CD4-positive, alpha-beta T cell treated with Interleukin-10 for 1 hour (primary cell): ENCODE measurements at regions not wholly inside any gene's neighbourhood (a gene's known extent, or its start where the extent isn't known, plus 50 kb on each side); places are given as distances from the start of the nearest gene placed in this dataset.

Experiments
- DNase-seq: peaks from one replicate; pipeline ENCODE4 v3.0.0-alpha.2; 2020

DNA sequence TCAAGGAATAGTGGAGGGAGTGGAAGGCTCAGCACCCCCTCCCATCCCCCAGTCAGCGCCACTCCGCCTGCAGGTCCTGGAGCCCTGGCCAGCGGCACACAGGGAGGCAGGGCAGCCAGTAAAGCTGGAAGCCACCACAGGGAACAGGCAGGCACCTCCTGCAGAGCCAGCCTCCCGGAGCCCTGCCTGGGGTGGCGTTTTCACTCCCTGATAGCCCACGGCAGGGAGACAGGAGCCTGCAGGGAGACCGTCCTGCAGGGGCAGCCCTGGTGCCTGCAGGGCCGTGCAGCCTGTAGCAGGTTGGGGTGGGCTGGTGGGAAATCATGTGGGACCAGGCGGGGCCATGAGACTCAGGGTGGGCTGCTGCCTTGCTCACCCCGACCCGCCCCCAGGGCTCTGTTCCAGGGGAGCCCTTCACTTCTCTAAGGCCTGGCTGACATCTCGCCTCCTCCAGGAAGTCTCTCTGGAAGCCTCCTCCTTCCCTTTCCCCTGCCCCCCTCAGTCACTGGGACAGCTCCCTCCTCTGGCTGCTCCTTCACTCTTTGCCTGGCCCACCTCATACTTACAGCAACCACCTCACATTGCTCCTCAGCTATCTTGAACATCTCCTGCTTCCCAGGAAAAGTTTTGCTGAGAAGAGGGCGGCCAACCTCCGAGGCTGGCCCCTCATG is 221.0 kb downstream of the GLI2 start:
- DNase-seq: no peak

DNA sequence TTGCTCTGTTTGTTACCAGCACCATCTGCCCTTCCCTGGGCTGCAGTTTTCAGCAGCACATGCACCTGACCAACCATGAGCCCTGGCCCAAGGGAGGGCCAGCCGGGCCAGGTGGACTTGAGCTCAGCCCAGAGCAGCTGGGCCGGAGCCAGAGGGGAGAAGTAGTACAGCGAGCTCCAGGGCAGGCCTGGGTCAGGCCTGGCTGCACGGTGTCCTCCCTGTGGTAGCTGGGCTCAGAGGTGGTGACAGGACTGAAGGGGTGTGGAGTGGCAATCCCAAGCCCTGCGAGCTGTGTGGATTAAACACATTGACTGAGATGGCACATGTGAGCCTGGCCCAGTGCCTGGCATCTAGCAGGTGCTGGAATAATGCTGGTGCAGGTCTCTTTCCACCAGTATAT is 222.2 kb downstream of the GLI2 start:
- no peak for DNase-seq

DNA sequence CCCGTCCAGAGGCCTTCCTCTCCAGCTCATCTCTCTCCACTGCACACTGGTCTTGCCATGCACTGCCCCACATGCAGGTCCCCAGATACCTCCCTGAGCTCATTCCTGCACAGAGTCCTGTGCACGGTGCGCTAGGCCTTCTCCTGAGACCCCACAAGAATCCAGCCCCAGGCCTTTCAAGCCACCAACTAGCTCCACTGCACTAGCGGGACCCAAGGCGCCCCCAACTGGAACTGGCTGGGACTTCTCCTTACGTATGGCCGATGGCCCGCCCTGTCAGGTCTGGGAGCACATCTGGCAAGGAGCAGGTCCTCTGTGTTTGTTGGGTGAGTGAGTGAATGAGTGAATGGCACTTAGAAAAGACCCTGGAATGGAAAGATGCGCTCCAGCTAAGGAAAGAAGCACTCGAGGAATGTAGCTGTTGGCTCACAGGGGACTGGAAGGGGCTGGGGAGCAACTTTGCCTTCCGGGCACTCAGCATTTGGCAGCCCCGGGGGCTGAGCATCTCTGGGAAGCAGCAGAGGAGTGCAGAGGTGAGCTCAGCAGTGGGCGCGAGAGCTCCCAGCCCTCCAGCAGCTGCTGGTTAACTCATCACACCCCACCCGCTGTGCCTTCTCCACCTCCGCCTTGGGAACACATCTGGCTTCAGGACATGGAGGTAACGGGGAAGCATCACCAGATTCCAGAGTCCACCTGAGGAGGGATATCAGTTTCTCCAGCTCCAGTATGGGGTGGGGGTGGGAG is 223.1 kb downstream of the GLI2 start:
- DNase-seq: no peak

DNA sequence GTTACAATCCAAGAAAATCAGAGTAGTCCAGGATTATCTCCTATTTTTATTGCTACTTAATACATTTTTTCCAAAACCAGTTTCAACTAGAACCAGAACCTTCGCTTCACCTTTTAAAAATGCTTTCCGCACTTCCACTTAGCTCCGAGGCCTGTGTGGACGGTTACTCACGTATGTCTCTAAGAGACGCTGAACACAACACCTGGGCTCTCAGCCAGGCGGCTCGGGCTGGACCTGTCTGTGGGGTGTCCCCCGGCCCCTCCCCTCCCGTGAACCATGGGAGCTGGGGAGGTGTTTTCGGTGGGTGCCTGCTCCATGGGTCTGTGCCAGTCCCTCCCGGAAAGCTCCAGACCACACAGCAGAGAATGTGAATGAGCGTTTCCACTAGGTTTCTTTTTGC is 223.8 kb downstream of the GLI2 start:
- DNase-seq: no peak

DNA sequence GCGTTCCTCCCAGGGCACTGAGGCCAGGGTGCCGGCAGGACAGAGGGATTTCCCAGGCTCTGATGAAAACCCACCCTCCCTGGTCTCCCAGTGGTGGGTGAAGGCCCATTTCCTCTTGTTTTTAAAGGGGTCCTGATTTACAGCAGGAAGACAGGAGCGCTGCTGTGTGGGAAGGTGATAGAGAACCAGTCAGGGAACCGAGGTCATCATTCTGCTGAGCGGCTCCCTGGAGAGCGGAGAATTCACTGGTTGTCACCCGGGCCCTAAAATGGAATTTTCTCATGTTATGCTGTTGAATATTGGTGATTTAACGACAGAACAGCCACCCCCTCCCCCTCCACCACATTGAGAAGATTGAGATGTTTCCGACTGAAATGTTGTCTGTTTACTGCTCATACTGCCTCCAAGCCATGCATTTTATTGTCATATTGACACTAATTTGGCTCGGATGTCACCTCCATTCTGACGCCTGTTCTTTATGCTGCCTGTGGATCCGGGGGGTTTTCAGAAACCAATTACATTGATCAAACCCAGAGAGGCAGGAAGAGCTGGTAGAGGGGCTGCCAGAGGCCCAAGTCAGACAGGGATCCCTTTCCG is 225.2 kb downstream of the GLI2 start:
- no peak for DNase-seq

DNA sequence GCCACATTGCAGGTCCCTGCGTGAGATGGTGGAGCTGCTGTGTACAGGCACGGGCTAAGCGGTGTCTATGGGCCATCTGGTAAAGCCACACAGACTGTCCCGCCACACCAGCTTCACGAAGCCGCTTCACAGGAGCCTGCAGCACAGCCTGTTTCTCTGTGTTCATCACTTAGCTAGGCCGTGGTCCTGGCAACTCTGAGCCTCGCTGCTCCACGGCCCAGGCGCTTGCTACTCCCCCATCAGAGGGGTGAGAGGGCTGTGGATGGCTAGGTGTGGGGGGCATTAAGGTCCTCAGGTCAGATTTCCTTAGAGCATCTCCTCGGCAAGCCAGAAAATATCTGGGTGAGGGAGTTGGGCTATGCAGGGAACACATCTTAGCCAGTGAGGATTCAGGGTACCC is 225.7 kb downstream of the GLI2 start:
- no peak for DNase-seq

DNA sequence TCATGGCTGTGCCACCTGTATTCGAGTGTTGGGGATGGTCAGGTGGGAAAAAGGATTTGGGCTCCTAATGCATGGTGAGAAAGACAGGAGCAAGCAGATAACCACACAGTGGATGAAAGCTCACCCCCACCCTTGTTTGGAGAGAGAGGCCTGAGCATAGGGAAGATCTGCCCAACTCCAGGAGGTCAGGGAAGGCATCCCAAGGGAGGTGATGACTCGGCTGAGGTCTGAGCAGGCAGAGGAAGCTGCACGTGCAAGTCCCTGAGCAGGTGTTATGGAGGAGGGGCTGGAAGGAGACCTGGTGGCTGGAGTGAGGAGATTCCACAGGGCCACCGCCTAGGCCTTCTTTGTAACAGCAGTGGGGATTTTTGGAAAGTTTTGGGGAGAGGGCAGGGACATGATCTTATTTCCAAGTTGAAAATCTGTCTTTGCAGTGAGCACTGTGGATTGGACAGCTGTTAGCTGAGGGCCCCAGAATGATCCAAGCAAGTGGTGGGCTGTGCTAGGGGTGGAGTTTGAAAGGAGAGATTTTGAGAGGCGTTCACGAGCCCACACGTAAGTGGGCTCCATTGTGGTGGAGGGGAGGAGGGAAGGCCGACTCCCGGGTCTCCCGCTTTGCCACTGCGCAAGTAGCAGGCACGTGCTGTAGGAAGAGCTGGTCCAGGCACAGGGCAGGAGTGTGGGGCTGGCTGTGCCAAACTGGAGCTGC is 228.5 kb downstream of the GLI2 start:
- DNase-seq: no peak

DNA sequence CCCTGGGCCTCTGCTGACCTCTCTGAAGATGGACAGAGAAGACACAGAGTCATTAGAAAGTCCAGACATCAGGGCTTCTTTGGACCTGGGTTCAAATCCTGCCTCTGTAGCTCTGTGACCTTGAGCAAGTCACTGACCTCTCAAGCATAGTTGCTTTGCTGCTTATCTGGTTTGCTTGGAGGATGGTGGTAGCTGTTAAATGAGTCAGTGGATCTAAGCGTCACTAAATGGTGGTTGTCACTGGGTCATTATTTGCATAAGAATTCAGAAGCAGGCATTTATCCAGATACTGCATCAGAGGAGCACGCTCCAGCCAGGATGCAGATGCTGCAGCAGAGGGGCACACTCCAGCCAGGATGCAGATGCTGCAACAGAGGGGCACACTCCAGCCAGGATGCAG is 229.2 kb downstream of the GLI2 start:
- DNase-seq: no peak

DNA sequence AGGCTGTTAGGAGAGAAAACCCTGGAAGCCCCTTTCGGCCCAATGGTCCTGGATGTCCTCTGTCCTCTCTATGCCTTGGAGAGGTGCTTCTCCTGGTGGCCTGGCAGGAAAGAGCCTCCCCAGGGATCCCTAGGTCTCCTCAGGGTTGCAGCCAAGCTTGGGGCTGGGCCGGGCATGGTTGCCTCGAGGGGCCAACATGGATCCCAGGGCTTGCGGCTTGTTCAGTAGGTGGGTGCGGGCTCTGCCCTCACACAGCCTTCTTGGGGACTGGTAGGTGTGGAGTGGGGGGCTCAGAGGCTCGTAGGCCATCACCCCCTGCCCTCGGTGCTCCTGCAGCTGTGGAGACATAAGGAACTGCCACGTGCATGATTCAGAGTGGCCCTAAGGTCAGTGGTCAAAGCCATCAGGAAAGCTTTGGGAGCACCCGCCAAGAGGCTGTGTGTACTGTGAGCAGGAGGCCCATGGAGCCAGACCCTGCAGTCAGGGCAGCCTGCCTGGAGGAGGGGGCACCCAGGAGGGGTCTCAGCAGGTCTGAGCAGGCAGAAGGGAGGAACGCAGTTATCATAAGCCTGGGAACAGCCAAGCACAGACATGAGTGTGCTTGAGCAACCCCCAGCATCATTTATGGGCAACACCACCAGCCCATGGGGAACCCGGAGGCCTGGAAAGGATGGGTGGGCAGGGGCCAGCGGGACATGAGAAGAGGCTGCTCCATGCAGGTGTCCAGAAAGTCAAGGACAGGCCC is 231.0 kb downstream of the GLI2 start:
- DNase-seq: no peak

DNA sequence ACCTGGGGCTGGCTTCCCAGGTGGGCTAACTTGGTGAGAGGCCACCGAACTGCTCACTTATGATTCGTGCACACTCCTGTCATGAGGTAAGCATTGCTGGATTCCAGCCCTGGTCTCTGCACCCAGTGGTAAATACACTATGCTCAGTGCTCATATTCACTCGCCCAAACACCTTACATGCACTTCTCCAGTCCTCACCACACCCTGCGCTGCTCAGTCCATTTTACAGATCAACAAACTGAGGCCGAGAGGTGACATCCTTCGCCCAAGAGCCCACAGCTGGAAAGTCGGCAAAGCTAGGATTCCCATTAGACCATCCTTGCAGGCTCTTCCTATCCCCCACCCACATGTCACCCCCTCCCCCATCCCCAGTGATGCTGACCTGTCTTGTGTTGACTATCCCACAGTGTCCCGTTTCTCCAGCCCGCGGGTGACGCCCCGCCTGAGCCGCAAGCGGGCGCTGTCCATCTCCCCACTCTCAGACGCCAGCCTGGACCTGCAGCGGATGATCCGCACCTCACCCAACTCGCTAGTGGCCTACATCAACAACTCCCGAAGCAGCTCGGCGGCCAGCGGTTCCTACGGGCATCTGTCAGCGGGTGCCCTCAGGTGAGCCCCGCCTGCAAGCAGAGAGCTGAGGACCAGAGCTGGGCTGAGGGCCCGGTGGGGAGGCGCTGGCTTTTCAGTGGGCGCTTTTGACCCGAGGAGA is 232.8 kb downstream of the GLI2 start:
- no peak for DNase-seq

DNA sequence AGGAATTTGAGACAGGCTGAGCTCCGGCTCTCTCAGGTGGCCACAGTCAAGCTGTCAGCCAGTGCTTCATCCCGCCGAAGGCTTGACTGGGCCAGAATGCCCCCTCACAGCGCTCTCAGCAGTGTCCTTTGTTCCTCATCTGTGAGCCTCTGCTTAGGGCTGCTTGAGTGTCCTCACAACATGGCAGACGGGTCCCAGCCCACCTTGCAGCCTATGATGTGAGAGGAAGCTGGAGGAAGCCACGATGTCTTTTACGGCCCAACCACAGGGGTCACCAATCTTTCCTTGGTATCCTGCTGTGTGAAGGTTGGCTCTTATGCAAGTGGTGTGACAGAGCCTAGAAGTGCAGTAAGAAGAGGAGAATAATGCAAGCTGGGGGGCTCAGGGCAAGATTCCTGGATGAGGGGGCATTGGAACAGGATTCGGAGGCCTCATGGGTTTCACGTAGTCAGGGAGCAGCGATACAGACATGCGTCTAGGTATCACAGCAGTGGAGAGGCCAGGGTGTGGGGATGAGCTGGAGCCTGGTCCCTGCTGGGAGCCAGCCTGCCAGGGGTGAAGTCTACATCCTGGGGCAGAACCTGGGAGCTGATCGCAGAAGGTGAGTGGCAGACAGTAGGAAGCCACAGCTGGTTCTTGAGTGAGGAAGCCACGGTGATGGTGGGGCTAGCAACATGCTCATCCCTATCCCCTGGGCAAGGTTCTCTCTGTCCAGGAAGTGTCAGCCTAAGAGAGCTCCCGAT is 234.1 kb downstream of the GLI2 start:
- DNase-seq: no peak

DNA sequence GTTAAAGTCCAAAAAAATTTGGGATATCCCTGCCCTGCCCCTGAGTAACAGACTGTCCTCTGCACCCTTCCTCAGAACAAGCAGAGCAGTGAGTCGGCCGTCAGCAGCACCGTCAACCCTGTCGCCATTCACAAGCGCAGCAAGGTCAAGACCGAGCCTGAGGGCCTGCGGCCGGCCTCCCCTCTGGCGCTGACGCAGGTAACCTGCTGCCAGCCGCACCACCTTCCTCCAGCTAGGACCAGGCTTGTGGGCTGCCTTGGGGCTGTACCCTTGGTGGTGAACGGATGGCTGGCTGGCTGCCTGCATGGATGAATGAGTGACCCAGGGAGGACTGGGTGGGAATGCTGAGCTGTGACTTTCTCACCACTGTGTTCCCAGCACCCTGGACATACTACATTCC is 236.2 kb downstream of the GLI2 start:
- DNase-seq: no peak

DNA sequence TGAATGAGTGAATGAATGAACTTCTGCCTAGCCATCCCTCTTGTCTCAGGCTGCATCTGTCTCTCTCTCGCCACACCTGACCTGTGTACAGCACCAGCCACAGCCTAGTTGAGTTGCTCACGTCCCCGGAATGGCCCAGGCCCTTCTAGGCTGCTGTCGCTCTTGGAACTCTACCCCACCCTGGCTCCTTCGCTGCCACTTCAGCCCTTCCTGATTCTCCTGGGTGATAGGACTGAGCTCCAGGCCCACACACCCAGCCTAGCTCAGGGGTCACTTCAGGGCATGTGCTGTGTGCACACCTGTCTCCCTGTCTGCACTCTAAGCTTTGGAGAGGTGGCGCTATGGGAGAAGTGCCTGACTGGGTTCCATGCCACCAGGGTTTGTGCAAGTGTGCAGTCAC is 236.6 kb downstream of the GLI2 start:
- no peak for DNase-seq

DNA sequence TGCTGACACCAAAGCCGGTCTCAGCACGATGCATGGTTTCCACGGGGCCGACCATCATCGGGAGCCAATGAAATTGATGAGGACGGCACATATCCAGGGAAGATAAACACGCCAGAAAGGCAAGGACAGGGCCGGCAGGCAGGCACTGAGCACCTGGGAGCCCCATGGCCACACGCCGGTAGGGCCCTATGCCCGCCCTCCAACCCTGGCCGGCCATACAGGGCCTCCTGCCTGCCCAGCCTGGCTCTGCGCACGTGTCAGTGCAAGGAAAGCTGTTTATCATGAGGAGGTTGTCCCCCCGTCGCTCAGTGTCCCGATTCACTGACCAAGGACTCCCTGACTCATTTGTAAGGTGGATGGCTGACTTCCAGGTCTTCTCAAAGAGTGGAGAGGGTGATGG is 237.5 kb downstream of the GLI2 start:
- DNase-seq: no peak

DNA sequence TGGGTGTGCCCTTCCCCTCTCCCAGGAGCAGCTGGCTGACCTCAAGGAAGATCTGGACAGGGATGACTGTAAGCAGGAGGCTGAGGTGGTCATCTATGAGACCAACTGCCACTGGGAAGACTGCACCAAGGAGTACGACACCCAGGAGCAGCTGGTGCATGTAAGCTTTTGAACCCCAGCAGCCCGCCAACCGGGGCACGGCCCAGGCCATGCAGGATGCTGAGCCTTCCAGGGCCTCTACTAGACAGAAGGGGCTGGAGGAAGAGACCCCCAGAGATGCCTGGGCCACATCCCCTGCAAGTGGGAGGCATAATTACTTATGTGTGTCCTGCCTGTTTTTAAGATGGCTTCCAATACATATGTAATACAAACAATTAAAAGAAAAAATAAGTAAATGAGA is 239.3 kb downstream of the GLI2 start:
- DNase-seq: no peak

DNA sequence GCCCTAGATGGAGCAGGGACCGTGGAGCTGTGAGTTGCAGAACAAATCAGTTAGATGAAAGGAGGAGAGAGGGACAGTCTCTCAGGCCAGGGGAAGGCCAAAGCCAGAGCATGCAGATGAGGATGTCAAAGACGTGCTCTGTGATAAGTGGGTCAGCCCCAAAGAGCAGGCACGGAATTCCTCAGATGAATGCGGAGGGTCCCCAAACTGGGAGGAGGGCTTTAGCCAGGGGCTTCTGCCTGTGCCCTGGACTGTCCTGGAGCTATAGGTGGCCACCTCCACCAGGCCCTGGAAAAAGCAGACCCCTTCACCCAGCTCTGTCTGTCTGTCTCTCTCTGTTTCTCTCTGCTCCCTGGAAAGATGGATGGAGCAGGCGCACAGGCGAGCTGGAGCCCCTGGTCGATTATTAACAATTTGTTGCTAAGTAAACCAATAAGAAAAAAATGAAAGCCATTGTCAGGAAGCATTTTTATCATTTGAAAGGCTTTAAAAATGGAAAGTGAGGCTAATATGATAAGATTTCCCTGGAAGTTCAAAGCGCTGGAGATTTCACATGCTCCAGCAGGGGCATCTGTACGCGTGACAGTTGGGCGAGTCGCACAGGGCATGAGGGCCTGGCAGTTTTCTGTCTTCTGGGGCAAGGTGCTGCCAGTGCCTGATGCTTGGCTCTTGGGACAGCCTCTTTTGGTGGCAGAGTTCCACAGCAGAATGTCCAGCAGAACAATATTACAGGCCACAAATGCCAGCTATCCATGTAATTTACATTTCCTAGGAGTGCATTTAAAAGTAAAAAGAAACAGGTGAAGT is 241.0 kb downstream of the GLI2 start:
- DNase-seq: no peak

DNA sequence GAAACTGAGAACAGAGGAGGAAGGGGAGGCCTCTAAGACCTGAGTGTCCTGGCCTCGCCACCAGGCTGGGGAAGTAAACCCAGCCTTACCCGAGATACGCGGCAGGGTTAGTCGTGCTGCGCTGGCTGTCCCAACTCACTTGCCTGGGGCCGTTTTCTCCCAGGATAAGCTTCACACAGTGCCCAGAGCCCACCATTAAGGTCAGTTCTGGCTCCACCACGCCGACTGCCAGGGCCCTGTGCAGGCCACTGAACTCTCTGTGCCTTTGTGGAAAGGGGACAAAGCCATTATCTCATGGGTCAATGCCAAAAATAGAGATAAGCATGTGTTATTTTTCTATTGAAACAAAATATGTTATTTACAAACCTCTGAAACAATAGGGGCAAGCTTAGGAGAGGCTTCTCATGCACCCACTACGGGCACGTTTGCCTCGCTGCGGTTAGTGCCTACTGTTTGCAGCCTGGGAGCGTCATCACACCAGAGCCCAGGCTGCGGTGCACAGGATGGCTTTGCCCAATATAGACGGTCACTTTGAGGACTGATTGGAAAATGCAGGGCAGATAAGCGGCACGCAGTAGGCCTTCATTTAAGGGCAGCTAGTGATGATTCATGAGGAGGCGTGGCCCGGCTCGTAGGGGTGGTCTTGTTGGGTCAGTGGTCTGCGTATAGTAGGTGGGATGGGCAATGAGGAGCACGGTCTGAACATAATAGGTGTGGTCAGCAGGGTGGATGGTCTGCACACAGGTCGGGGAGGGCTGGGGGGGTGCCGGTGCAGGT is 242.1 kb downstream of the GLI2 start:
- no peak for DNase-seq

DNA sequence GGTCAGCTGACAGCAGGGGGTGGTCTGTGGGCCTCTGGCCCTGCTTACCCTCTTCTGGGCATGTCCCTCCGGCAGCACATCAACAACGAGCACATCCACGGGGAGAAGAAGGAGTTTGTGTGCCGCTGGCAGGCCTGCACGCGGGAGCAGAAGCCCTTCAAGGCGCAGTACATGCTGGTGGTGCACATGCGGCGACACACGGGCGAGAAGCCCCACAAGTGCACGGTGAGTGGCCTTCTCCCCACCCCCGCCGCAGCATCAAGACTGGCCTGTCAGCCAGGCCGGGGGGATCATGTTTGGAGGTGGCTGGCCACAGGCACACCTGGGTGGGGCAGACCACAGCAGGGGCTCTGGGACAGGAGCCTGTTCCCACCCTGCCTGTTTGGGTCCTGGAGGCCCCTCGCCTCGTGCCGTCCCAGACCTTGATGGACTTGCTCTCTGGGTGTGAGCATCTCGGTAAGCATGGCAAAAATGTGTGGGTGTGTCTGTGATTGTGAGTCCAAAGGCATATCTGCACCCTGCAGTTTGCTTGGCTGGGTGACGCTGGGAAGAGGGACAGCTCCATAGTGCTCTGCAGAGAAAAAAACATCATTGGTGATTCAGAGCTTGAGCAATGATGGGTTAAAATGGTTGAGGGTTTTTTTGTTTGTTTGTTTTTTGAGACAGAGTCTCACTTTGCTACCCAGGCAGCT is 242.8 kb downstream of the GLI2 start:
- no peak for DNase-seq

DNA sequence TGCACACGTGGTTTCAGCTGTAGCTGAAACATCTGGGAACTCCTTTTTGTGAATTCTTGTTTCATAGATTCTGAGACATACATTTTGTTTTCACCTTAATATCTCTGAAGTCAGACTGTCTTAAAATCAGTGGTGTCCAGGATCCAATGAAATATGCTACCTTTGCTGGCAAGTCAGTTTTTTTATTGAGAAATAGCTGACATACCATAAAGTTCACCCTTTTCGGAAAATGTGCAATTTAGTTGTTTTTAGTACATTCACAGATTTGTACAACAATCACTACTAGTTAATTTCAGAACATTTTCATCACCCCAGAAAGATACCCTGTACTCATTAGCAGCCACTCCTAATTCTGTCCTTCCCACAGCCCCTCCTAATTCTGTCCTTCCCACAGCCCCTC is 243.7 kb downstream of the GLI2 start:
- DNase-seq: no peak
